WERI-Rb-1 (cell line): ENCODE measurements at regions not wholly inside any gene's neighbourhood (a gene's known extent, or its start where the extent isn't known, plus 50 kb on each side); places are given as distances from the start of the nearest gene placed in this dataset.

ENCODE experiments used
- DNase-seq: peaks from one replicate; pipeline ENCODE4 v3.0.0-alpha.2; 2020
- H3K27ac ChIP-seq: fragments of 250-450 bp; sonication (Bioruptor Pico); 2 replicates; pipeline ENCODE4 v1.5.1; 2020; ENCODE audit warnings: mild to moderate bottlenecking, moderate library complexity
- H3K27me3 ChIP-seq: fragments of 250-450 bp; sonication (Bioruptor Pico); 2 replicates; pipeline ENCODE4 v1.5.1; 2021; ENCODE audit warnings: mild to moderate bottlenecking, low read depth, moderate library complexity; ENCODE audit not compliant: insufficient read depth, severe bottlenecking
- H3K36me3 ChIP-seq: fragments of 250-450 bp; sonication (Bioruptor Pico); 2 replicates; pipeline ENCODE4 v1.5.1; 2020; ENCODE audit warnings: mild to moderate bottlenecking, moderate library complexity
- H3K4me3 ChIP-seq: 2 replicates; pipeline ENCODE4 v1.5.1; 2011; ENCODE audit warnings: low read depth, mild to moderate bottlenecking, control low read depth, low read length
- H3K9me3 ChIP-seq: fragments of 250-450 bp; sonication (Bioruptor Pico); 2 replicates; pipeline ENCODE4 v1.5.1; 2021; ENCODE audit warnings: mild to moderate bottlenecking, moderate library complexity; ENCODE audit not compliant: severe bottlenecking
- TF ChIP-seq, protein P1 (sequence below): IDR thresholded peaks from 2 replicates; pipeline ENCODE4 v1.5.1; 2011; ENCODE audit warnings: low read depth, mild to moderate bottlenecking, control low read depth, inconsistent platforms, low read length

DNA sequence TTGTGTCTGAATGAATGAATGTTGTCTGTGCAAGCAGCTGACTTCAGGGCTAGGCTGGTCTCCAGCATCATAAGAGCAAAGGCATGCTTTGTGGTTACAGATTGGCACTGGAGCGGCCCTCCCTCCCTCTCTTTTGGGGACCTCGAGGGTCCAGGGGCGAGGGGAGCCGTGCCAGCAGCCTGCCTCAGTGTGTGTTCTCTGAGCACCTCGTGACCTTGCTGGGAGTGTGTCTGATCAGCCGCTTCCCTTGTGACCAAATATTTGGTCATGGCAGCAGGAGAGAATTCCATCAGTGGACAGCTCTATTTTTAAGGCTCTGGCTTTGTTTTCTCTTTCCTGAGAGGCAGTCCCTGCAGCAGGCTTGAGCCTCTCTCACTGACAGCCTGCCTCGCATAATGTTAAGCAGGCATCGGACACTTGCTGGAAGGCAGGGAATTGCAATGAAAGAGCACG is 329.7 kb downstream of the UQCRFS1 start:
- Histone ChIP-seq H3K27ac (no peak overlapping the region), H3K27me3 (peaks cover 85% of the 10 kb centered on the region), H3K36me3 (no peaks in the 10 kb centered on the region), H3K4me3 (no peak overlapping the region), H3K9me3 (peaks cover 4% of the 10 kb centered on the region)
- no peak for DNase-seq
- TF ChIP-seq, protein P1, sequence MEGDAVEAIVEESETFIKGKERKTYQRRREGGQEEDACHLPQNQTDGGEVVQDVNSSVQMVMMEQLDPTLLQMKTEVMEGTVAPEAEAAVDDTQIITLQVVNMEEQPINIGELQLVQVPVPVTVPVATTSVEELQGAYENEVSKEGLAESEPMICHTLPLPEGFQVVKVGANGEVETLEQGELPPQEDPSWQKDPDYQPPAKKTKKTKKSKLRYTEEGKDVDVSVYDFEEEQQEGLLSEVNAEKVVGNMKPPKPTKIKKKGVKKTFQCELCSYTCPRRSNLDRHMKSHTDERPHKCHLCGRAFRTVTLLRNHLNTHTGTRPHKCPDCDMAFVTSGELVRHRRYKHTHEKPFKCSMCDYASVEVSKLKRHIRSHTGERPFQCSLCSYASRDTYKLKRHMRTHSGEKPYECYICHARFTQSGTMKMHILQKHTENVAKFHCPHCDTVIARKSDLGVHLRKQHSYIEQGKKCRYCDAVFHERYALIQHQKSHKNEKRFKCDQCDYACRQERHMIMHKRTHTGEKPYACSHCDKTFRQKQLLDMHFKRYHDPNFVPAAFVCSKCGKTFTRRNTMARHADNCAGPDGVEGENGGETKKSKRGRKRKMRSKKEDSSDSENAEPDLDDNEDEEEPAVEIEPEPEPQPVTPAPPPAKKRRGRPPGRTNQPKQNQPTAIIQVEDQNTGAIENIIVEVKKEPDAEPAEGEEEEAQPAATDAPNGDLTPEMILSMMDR, result no peak

- Histone ChIP-seq H3K9me3 (peaks cover 4% of the 10 kb centered on the region), H3K27ac (no peak overlapping the region), H3K27me3 (peaks cover 85% of the 10 kb centered on the region), H3K36me3 (no peaks in the 10 kb centered on the region), H3K4me3 (no peak overlapping the region)
- no peak for DNase-seq
- TF ChIP-seq, protein P1, result no peak
Observed at GRCh38 chr19:28882818-28883217, 330.1 kb downstream of the UQCRFS1 start.

- no peak for DNase-seq
- H3K9me3 ChIP-seq, result peaks cover 4% of the 10 kb centered on the region
- TF ChIP-seq, protein P1, result no peak
- no peak overlapping the region for H3K27ac ChIP-seq
- no peaks in the 10 kb centered on the region for H3K36me3 ChIP-seq
- peaks cover 82% of the 10 kb centered on the region for H3K27me3 ChIP-seq
- no peak overlapping the region for H3K4me3 ChIP-seq
Observed at GRCh38 chr19:28881616-28882015, 331.3 kb downstream of the UQCRFS1 start.

DNA sequence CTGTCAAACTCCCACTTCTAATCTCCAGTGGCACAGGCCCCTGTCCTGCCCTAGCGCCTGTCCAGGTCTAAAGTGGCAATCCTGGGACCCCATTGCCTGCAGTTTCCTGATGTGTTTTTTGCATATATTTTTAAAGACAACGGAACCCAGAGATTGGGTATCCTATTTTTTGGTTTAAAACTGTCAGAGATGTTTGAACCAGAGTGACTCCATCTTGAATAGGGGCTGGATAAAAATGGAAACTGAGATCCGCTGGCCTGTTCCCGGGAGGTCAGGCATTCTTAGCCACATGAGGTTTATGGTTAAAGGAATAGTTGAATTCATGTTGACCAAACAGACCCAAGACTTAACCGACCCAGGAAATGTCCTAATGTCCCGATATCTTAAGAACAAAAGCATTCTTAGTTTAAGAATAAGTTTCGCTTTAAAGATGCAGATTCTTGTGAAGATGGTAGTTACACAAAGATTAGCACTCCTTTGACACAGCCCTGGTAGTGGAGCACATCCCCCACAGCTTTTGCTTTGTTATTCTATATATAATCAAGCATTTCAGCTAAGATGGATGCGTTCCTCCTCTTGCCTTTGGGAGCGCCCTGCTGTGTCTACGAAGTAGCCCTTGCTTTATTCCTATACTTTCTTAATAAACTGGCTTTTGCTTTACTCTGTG is 332.1 kb downstream of the UQCRFS1 start:
- peaks cover 4% of the 10 kb centered on the region for H3K9me3 ChIP-seq
- no peak overlapping the region for H3K27ac ChIP-seq
- H3K36me3 ChIP-seq, result no peaks in the 10 kb centered on the region
- TF ChIP-seq, protein P1, result no peak
- DNase-seq, result no peak
- H3K4me3 ChIP-seq, result no peak overlapping the region
- H3K27me3 ChIP-seq, result peaks cover 80% of the 10 kb centered on the region

DNA sequence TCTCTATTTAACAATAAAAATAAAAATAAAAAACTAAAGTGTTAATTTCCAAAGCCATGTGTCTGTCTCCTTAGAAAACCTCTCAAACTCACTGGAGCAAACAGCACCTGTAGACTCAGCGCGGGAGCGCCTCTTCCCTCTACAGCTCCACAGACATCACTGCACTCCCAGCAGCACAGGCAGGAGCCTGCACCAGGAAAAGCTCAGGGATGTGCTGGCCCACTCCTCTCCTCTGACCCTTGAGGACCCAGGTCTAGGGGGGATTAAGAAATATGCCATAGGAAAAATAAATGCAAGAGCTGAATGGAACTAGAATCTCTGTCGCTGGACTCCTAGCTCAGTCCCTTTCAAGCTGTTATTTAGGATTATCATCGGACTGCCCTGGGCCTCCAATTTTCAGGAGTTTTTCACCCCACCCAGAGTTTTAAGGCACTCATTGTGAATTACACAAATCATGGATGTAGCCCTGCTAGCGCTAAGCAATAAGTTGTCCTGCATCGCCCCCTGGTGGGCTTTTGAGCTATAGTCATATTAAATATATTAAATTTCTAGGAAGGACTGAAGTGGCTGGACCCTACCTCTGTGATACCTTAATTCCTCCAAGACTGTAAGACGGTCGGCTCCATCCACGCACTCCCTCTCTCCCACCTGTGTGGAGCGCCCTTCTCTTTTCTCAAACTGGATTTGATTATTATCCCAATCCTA is 333.9 kb downstream of the UQCRFS1 start:
- TF ChIP-seq, protein P1, result peak; percentile 33; the same call in 1 of the 2 replicates
- Histone ChIP-seq H3K27me3 (peaks cover 80% of the 10 kb centered on the region), H3K9me3 (no peaks in the 10 kb centered on the region), H3K36me3 (no peaks in the 10 kb centered on the region), H3K27ac (no peak overlapping the region), H3K4me3 (no peak overlapping the region)
- DNase-seq, result peak; percentile 55
